ENCODE measurements at regions not wholly inside any gene's neighbourhood (a gene's known extent, or its start where the extent isn't known, plus 50 kb on each side); places are given as distances from the start of the nearest gene placed in this dataset.

- Histone ChIP-seq H3K9ac (ENCODE audit: low read length) (no peak overlapping the region), H3K36me3 (ENCODE audit: control insufficient read depth, low read depth, low read length) (no peaks in the 10 kb centered on the region), H3K4me1 (ENCODE audit: control insufficient read depth, low read depth, low read length) (no peaks in the 10 kb centered on the region), H3K4me3 (ENCODE audit: low read length) (no peak overlapping the region), H3K9me3 (ENCODE audit: control insufficient read depth, low read depth, low read length) (no peaks in the 10 kb centered on the region), H3K27me3 (ENCODE audit: control insufficient read depth, insufficient read depth, low read length) (no peaks in the 10 kb centered on the region), H3K27ac (ENCODE audit: low read length) (no peak overlapping the region)
Observed at GRCh38 chr3:20589275-20589674, 403.3 kb upstream of the SGO1 start.

GRCh38 chr3:20588781-20589180, 402.8 kb upstream of the SGO1 start:
- no peaks in the 10 kb centered on the region for H3K4me1 ChIP-seq (ENCODE audit: control insufficient read depth, low read depth, low read length)
- H3K27me3 ChIP-seq (ENCODE audit: control insufficient read depth, insufficient read depth, low read length), result no peaks in the 10 kb centered on the region
- H3K9ac ChIP-seq (ENCODE audit: low read length), result no peak overlapping the region
- H3K36me3 ChIP-seq (ENCODE audit: control insufficient read depth, low read depth, low read length), result no peaks in the 10 kb centered on the region
- H3K9me3 ChIP-seq (ENCODE audit: control insufficient read depth, low read depth, low read length), result no peaks in the 10 kb centered on the region
- H3K4me3 ChIP-seq (ENCODE audit: low read length), result no peak overlapping the region
- no peak overlapping the region for H3K27ac ChIP-seq (ENCODE audit: low read length)

DNA sequence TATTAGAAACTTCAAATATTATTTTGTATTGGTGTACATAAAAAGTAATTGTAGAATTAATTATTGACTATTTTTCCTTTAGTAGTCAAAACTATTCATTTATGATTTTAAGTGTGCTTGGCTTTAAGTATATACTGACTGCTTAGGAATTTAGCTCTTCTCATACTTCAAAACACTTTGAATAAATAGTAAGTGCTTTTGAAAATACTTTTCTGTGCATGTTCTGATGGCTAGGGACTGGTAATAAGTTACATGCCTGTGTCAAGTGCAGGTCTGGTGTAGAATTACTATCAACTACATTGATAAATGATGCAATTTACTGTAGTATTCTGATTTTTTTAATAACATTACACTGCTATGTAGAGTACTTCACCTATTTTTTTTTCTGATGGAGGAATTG, 397.6 kb upstream of the SGO1 start:
- H3K9me3 ChIP-seq (ENCODE audit: control insufficient read depth, low read depth, low read length), result no peaks in the 10 kb centered on the region
- no peaks in the 10 kb centered on the region for H3K27me3 ChIP-seq (ENCODE audit: control insufficient read depth, insufficient read depth, low read length)
- no peaks in the 10 kb centered on the region for H3K36me3 ChIP-seq (ENCODE audit: control insufficient read depth, low read depth, low read length)
- no peak overlapping the region for H3K4me3 ChIP-seq (ENCODE audit: low read length)
- H3K4me1 ChIP-seq (ENCODE audit: control insufficient read depth, low read depth, low read length), result no peaks in the 10 kb centered on the region
- H3K27ac ChIP-seq (ENCODE audit: low read length), result no peak overlapping the region
- H3K9ac ChIP-seq (ENCODE audit: low read length), result no peak overlapping the region

DNA sequence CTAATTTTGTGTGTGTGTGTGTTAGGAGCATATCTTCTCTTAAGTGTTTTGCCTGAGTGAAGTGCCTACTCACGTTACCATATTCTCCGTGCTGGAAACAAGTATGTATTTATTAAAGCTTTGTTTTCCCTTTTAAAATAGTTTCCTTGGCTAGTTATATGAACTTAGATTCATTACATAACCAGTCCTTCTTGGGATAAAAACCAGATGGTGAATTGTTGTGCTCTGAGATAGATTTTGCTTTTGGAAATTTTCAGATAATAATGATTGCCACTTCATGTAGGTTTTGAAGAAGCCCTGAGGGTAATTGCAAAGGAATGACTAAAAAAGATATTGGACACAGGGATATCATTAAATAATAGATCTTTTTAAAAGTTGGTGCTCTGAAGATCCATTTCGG, 390.2 kb upstream of the SGO1 start:
- no peak overlapping the region for H3K27ac ChIP-seq (ENCODE audit: low read length)
- H3K9ac ChIP-seq (ENCODE audit: low read length), result no peak overlapping the region
- H3K36me3 ChIP-seq (ENCODE audit: control insufficient read depth, low read depth, low read length), result no peaks in the 10 kb centered on the region
- H3K27me3 ChIP-seq (ENCODE audit: control insufficient read depth, insufficient read depth, low read length), result no peaks in the 10 kb centered on the region
- H3K4me3 ChIP-seq (ENCODE audit: low read length), result no peak overlapping the region
- H3K4me1 ChIP-seq (ENCODE audit: control insufficient read depth, low read depth, low read length), result no peaks in the 10 kb centered on the region
- H3K9me3 ChIP-seq (ENCODE audit: control insufficient read depth, low read depth, low read length), result no peaks in the 10 kb centered on the region

GRCh38 chr3:20575146-20575545, 389.1 kb upstream of the SGO1 start:
- H3K27ac ChIP-seq (ENCODE audit: low read length), result no peak overlapping the region
- no peak overlapping the region for H3K4me3 ChIP-seq (ENCODE audit: low read length)
- no peaks in the 10 kb centered on the region for H3K4me1 ChIP-seq (ENCODE audit: control insufficient read depth, low read depth, low read length)
- H3K27me3 ChIP-seq (ENCODE audit: control insufficient read depth, insufficient read depth, low read length), result no peaks in the 10 kb centered on the region
- H3K36me3 ChIP-seq (ENCODE audit: control insufficient read depth, low read depth, low read length), result no peaks in the 10 kb centered on the region
- no peaks in the 10 kb centered on the region for H3K9me3 ChIP-seq (ENCODE audit: control insufficient read depth, low read depth, low read length)
- H3K9ac ChIP-seq (ENCODE audit: low read length), result no peak overlapping the region

DNA sequence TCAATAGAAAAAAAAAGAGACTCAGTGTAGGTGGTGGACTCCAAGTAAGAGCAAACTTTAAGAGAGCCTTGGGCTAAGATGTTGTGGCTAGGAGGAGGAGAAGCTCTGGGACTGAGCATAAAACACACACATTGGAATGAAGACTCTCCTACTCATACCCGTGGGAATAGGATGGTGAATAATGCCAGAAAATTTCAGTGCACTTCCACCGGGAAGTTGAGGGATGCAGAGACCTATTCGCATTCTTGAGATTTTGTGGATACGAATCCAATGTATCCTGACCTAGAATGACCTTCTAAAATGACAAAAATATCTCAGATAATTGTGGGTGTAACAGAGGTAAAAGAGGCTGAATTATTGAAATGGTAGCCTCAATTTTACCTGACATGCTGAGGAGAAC, 388.7 kb upstream of the SGO1 start:
- Histone ChIP-seq H3K4me3 (ENCODE audit: low read length) (no peak overlapping the region), H3K36me3 (ENCODE audit: control insufficient read depth, low read depth, low read length) (no peaks in the 10 kb centered on the region), H3K9me3 (ENCODE audit: control insufficient read depth, low read depth, low read length) (no peaks in the 10 kb centered on the region), H3K27ac (ENCODE audit: low read length) (no peak overlapping the region), H3K4me1 (ENCODE audit: control insufficient read depth, low read depth, low read length) (no peaks in the 10 kb centered on the region), H3K9ac (ENCODE audit: low read length) (no peak overlapping the region), H3K27me3 (ENCODE audit: control insufficient read depth, insufficient read depth, low read length) (no peaks in the 10 kb centered on the region)

GRCh38 chr3:20573175-20573574, 387.2 kb upstream of the SGO1 start:
- Histone ChIP-seq H3K4me3 (ENCODE audit: low read length) (no peak overlapping the region), H3K4me1 (ENCODE audit: control insufficient read depth, low read depth, low read length) (no peaks in the 10 kb centered on the region), H3K9me3 (ENCODE audit: control insufficient read depth, low read depth, low read length) (no peaks in the 10 kb centered on the region), H3K9ac (ENCODE audit: low read length) (no peak overlapping the region), H3K36me3 (ENCODE audit: control insufficient read depth, low read depth, low read length) (no peaks in the 10 kb centered on the region), H3K27ac (ENCODE audit: low read length) (no peak overlapping the region), H3K27me3 (ENCODE audit: control insufficient read depth, insufficient read depth, low read length) (no peaks in the 10 kb centered on the region)

DNA sequence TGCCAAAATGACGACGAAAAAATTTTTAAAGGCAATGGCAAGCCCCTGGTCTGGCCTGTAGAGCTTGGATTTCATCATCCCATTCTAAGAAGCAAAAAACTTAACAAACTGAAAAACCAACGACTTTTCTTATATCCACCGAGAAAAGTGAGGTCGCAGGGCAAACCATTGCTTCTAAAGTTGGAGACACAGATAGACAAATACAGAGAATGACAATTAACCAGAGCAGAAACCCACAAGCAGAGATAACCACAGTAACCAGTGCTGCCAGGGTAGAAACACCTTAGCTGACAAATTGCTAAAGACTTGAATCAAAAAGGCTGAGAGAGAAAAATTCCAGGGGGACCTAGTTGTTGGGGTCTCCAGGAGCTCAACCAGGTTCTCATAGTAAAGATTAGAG, 386.5 kb upstream of the SGO1 start:
- Histone ChIP-seq H3K4me1 (ENCODE audit: control insufficient read depth, low read depth, low read length) (no peaks in the 10 kb centered on the region), H3K4me3 (ENCODE audit: low read length) (no peak overlapping the region), H3K27ac (ENCODE audit: low read length) (no peak overlapping the region), H3K27me3 (ENCODE audit: control insufficient read depth, insufficient read depth, low read length) (no peaks in the 10 kb centered on the region), H3K36me3 (ENCODE audit: control insufficient read depth, low read depth, low read length) (no peaks in the 10 kb centered on the region), H3K9ac (ENCODE audit: low read length) (no peak overlapping the region), H3K9me3 (ENCODE audit: control insufficient read depth, low read depth, low read length) (no peaks in the 10 kb centered on the region)

DNA sequence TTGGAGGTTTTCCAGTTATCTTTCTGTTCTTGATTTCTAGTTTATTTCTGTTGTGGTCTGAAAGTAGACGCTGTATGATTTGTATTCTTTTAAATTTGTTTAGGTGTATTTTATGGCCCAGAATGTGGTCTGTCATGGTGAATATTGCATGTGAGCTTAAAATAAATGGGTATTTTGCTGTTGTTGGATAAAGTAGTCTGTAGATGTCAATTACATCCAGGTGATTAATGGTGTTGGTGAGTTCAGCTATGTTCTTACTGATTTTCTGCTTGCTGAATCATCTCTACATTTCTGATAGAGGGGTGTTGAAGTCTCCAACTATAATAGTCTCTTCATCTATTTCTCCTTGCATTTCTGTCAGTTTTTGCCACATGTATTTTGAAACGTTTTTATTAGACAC, 383.3 kb upstream of the SGO1 start:
- Histone ChIP-seq H3K4me3 (ENCODE audit: low read length) (no peak overlapping the region), H3K36me3 (ENCODE audit: control insufficient read depth, low read depth, low read length) (no peaks in the 10 kb centered on the region), H3K4me1 (ENCODE audit: control insufficient read depth, low read depth, low read length) (no peaks in the 10 kb centered on the region), H3K9ac (ENCODE audit: low read length) (no peak overlapping the region), H3K9me3 (ENCODE audit: control insufficient read depth, low read depth, low read length) (no peaks in the 10 kb centered on the region), H3K27ac (ENCODE audit: low read length) (no peak overlapping the region), H3K27me3 (ENCODE audit: control insufficient read depth, insufficient read depth, low read length) (no peaks in the 10 kb centered on the region)

DNA sequence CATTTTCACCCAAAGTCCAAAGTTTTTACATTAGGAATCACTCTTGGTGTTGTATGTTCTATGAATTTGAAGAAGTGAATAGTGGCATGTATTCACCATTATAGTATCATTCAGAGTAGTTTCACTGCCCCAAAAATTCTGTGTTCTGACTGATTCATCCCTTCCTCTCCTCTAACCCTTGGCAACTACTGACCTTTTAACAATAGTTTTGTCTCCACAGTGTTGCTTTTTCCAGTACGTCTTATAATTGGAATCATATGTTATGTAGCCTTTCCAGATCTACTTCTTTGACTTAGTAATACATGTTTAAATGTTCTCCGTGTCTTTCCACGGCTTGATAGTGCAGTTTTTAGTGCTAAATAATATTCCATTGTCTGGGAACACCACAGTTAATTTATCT, 379.0 kb upstream of the SGO1 start:
- Histone ChIP-seq H3K4me3 (ENCODE audit: low read length) (no peak overlapping the region), H3K9ac (ENCODE audit: low read length) (no peak overlapping the region), H3K9me3 (ENCODE audit: control insufficient read depth, low read depth, low read length) (no peaks in the 10 kb centered on the region), H3K27ac (ENCODE audit: low read length) (no peak overlapping the region), H3K4me1 (ENCODE audit: control insufficient read depth, low read depth, low read length) (no peaks in the 10 kb centered on the region), H3K36me3 (ENCODE audit: control insufficient read depth, low read depth, low read length) (no peaks in the 10 kb centered on the region), H3K27me3 (ENCODE audit: control insufficient read depth, insufficient read depth, low read length) (no peaks in the 10 kb centered on the region)

DNA sequence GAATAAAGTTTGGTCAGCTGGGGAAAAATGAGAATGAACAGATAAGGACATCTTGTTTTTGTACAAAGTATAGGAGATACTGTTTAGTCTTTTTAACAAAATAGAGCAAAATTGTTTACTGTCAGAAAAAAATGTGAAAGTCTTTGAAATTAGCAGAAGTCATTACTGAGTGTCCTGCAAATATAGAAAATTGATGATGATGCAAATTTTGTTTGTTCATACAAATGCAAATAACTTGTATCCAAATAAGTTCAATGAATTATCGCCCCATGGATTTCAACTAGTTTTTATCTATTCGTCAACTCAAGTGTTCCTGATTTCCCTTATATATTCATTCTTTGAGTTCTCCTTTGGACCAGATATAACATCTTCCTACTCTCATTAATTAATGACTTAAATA, 378.0 kb upstream of the SGO1 start:
- Histone ChIP-seq H3K4me1 (ENCODE audit: control insufficient read depth, low read depth, low read length) (no peaks in the 10 kb centered on the region), H3K9ac (ENCODE audit: low read length) (no peak overlapping the region), H3K27ac (ENCODE audit: low read length) (no peak overlapping the region), H3K9me3 (ENCODE audit: control insufficient read depth, low read depth, low read length) (no peaks in the 10 kb centered on the region), H3K36me3 (ENCODE audit: control insufficient read depth, low read depth, low read length) (no peaks in the 10 kb centered on the region), H3K27me3 (ENCODE audit: control insufficient read depth, insufficient read depth, low read length) (no peaks in the 10 kb centered on the region), H3K4me3 (ENCODE audit: low read length) (no peak overlapping the region)

DNA sequence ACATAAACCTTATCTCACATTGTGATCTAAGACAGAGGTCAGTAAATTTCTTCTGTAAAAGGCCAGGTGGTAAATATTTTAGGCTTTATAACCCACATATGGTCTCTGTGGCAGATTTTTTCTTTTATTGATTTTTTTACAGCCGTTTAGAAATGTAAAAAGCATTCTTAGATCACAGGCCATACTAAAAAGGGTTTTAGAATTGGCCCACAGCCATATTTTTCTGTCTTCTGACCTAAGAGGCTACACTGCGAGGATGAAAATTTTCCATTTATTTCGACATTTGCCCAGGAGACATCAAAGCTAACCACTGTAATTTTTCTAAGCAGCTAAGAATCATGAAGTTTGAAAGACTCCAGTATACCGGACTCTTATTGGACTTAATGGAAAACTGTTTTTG, 377.2 kb upstream of the SGO1 start:
- H3K4me3 ChIP-seq (ENCODE audit: low read length), result no peak overlapping the region
- H3K9me3 ChIP-seq (ENCODE audit: control insufficient read depth, low read depth, low read length), result no peaks in the 10 kb centered on the region
- H3K36me3 ChIP-seq (ENCODE audit: control insufficient read depth, low read depth, low read length), result no peaks in the 10 kb centered on the region
- H3K4me1 ChIP-seq (ENCODE audit: control insufficient read depth, low read depth, low read length), result no peaks in the 10 kb centered on the region
- H3K9ac ChIP-seq (ENCODE audit: low read length), result no peak overlapping the region
- no peak overlapping the region for H3K27ac ChIP-seq (ENCODE audit: low read length)
- no peaks in the 10 kb centered on the region for H3K27me3 ChIP-seq (ENCODE audit: control insufficient read depth, insufficient read depth, low read length)

GRCh38 chr3:20561166-20561565, 375.2 kb upstream of the SGO1 start:
- H3K9ac ChIP-seq (ENCODE audit: low read length), result no peak overlapping the region
- no peaks in the 10 kb centered on the region for H3K27me3 ChIP-seq (ENCODE audit: control insufficient read depth, insufficient read depth, low read length)
- no peak overlapping the region for H3K4me3 ChIP-seq (ENCODE audit: low read length)
- no peak overlapping the region for H3K27ac ChIP-seq (ENCODE audit: low read length)
- no peaks in the 10 kb centered on the region for H3K4me1 ChIP-seq (ENCODE audit: control insufficient read depth, low read depth, low read length)
- H3K36me3 ChIP-seq (ENCODE audit: control insufficient read depth, low read depth, low read length), result no peaks in the 10 kb centered on the region
- no peaks in the 10 kb centered on the region for H3K9me3 ChIP-seq (ENCODE audit: control insufficient read depth, low read depth, low read length)

Data from iPS-18a (cell line).